Adrenal gland (tissue), 9 donors: ENCODE measurements at regions not wholly inside any gene's neighbourhood (a gene's known extent, or its start where the extent isn't known, plus 50 kb on each side); places are given as distances from the start of the nearest gene placed in this dataset.

Source experiments
- DNase-seq, 7 donors: peaks; one replicate each; pipeline ENCODE4 v3.0.0-alpha.2; 2019 to 2020
- H3K27ac ChIP-seq, 5 donors: fragments of 200-600 bp; sonication (generic) in 4 of 5; 1 replicate in 3 of 5; 2 replicates in 2 of 5; pipeline versions ENCODE4 v1.5.1 to v1.8.0; 2016 to 2020; ENCODE audit warnings: mild to moderate bottlenecking in 1 of 5
- H3K27me3 ChIP-seq: fragments of 200-600 bp; 2 replicates; pipeline ENCODE4 v1.8.0; 2021
- H3K36me3 ChIP-seq, 2 donors: fragments of 200-600 bp; replicated peaks in 1 of 2; 1 replicate in 1 of 2; 2 replicates in 1 of 2; pipeline versions ENCODE4 v1.5.1 to v1.8.0; 2018 to 2022
- H3K4me1 ChIP-seq, 2 donors: fragments of 200-600 bp; replicated peaks in 1 of 2; 1 replicate in 1 of 2; 2 replicates in 1 of 2; pipeline versions ENCODE4 v1.5.1 to v1.8.0; 2018 to 2021
- H3K4me3 ChIP-seq, 4 donors: fragments of 200-600 bp; sonication (generic) in 3 of 4; one replicate each; pipeline ENCODE4 v1.5.1; 2016 to 2018
- H3K9me3 ChIP-seq, 3 donors: fragments of 200-600 bp; sonication (generic) in 1 of 3; replicated peaks in 1 of 3; 1 replicate in 2 of 3; 2 replicates in 1 of 3; pipeline versions ENCODE4 v1.5.1 to v1.8.0; 2016 to 2021
- POLR2A ChIP-seq, 2 donors: fragments of 450-650 bp; IDR thresholded peaks; one replicate each; pipeline ENCODE4 v1.6.1; 2017; ENCODE audit warnings: antibody characterized with exemption in 2 of 2, mild to moderate bottlenecking in 2 of 2, moderate library complexity in 1 of 2
- WGBS, 4 donors: extraction: QIAGEN DNeasy Blood & Tissue Kit in 2 of 4; methylation state at CpG; one replicate each; pipeline versions ENCODE4 v1.1.5 to v1.1.7; 2013 to 2017; 5-methylcytosine and 5-hydroxymethylcytosine counted together
- intact Hi-C, 2 donors: fragments of 100-400 bp; cut with DNase I; formaldehyde crosslinking; loops; one replicate each; pipeline versions ENCODE4 v1.14.1 to v1.15.0; 2022 to 2023
- TF ChIP-seq, protein P1 (sequence below), 6 experiments: fragments of 450-650 bp in 4 of 6; fragments of 200-600 bp in 2 of 6; sonication (generic) in 1 of 6; IDR thresholded peaks; 1 replicate in 5 of 6; 2 replicates in 1 of 6; pipeline versions ENCODE4 v1.5.1 to v1.8.0; 2016 to 2021; ENCODE audit warnings: antibody characterized with exemption in 6 of 6, mild to moderate bottlenecking in 2 of 6, moderate library complexity in 1 of 6
- donor health status: healthy with polysubstance abuse.
- donor health status: Bipolar disorder and iron deficiency.
- donor health status: DM: yes; HTN: yes; CAD: no.
- donor health status: DM: no; HTN: no; CAD: no.
- donor health status: DM: no; HTN: no; CAD: no.

GRCh38 chr6:118387921-118388701 lies 160.0 kb upstream of the PLN start:
- no peaks in the 10 kb centered on the region for H3K9me3 ChIP-seq
- no peak for TF ChIP-seq POLR2A (IDR thresholded peaks at IDR 0.05)
- TF ChIP-seq, protein P1, sequence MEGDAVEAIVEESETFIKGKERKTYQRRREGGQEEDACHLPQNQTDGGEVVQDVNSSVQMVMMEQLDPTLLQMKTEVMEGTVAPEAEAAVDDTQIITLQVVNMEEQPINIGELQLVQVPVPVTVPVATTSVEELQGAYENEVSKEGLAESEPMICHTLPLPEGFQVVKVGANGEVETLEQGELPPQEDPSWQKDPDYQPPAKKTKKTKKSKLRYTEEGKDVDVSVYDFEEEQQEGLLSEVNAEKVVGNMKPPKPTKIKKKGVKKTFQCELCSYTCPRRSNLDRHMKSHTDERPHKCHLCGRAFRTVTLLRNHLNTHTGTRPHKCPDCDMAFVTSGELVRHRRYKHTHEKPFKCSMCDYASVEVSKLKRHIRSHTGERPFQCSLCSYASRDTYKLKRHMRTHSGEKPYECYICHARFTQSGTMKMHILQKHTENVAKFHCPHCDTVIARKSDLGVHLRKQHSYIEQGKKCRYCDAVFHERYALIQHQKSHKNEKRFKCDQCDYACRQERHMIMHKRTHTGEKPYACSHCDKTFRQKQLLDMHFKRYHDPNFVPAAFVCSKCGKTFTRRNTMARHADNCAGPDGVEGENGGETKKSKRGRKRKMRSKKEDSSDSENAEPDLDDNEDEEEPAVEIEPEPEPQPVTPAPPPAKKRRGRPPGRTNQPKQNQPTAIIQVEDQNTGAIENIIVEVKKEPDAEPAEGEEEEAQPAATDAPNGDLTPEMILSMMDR (IDR thresholded peaks at IDR 0.05) = no peak
- no peaks in the 10 kb centered on the region for H3K36me3 ChIP-seq
- no peak overlapping the region for H3K4me3 ChIP-seq
- peaks cover 0 to 3% of the 10 kb centered on the region in 2 donors for H3K4me1 ChIP-seq
- no peak overlapping the region for H3K27ac ChIP-seq
- WGBS, 4 donors = 32 to 43% (median 35%) methylated on average over 7 of the region's 7 CpGs
- intact Hi-C loops = no loop called here
- peak in 4 of 7 donors; percentile 10 to 35 (median 30) for DNase-seq
- no peaks in the 10 kb centered on the region for H3K27me3 ChIP-seq

DNA sequence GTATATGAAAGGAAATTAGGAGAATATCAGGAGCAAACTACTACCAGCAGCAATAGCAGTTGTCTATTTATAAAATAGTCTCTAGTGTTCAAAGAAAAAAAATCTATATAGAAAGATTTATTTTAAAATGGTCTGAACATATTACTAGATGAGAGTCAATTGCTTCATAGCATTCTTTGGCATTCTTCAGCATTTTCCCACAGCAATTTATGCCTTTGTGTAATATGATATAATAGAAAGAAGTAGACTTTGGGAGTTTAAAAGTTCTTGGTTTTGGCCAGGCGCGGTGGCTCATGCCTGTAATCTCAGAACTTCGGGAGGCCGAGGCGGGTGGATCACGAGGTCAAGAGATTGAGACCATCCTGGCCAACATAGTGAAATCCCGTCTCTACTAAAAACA lies 157.0 kb upstream of the PLN start:
- H3K36me3 ChIP-seq = no peaks in the 10 kb centered on the region
- 95 to 98% (median 97%) methylated on average over 7 of the region's 7 CpGs for WGBS, 4 donors
- H3K27me3 ChIP-seq = no peaks in the 10 kb centered on the region
- peaks cover 0 to 3% of the 10 kb centered on the region in 2 donors for H3K4me1 ChIP-seq
- intact Hi-C loops = no loop called here
- no peaks in the 10 kb centered on the region for H3K9me3 ChIP-seq
- H3K4me3 ChIP-seq = no peak overlapping the region
- DNase-seq = no peak
- no peak overlapping the region for H3K27ac ChIP-seq
- no peak for TF ChIP-seq POLR2A (IDR thresholded peaks at IDR 0.05)
- TF ChIP-seq, protein P1 (IDR thresholded peaks at IDR 0.05) = no peak

- H3K4me3 ChIP-seq = no peak overlapping the region
- no peak overlapping the region for H3K27ac ChIP-seq
- no peak for TF ChIP-seq POLR2A (IDR thresholded peaks at IDR 0.05)
- TF ChIP-seq, protein P1 (IDR thresholded peaks at IDR 0.05) = no peak
- H3K36me3 ChIP-seq = no peaks in the 10 kb centered on the region
- no peaks in the 10 kb centered on the region for H3K4me1 ChIP-seq
- 79 to 86% (median 79%) methylated on average over 2 of the region's 2 CpGs for WGBS, 4 donors
- DNase-seq = no peak
- no peaks in the 10 kb centered on the region for H3K27me3 ChIP-seq
- intact Hi-C loops = no loop called here
- H3K9me3 ChIP-seq = no peaks in the 10 kb centered on the region
Observed at GRCh38 chr6:118394106-118394505, 154.0 kb upstream of the PLN start.

DNA sequence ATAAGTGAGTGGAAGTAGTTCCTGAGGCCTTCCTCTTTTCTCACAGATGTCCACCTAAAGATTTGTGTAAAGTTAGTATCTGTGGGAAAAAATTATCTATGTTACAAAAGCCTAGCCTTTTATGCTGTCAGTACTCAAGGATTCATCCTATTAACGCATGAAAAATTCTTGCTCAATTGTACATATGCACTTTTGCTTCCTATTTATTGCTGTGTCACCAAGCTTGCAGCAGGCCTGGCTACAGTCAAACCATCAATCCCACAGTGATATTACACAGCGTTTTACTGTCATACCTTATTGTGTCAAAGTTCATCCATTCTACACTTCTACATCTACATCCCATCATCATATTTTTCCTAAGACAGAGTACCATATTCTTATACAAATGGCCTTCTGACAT lies 151.1 kb upstream of the PLN start:
- DNase-seq = no peak
- intact Hi-C loops = no loop called here
- Histone ChIP-seq H3K4me3 (no peak overlapping the region), H3K27me3 (no peaks in the 10 kb centered on the region), H3K4me1 (no peaks in the 10 kb centered on the region), H3K27ac (no peak overlapping the region), H3K9me3 (no peaks in the 10 kb centered on the region), H3K36me3 (no peaks in the 10 kb centered on the region)
- TF ChIP-seq, protein P1 (IDR thresholded peaks at IDR 0.05) = no peak
- TF ChIP-seq POLR2A (IDR thresholded peaks at IDR 0.05) = no peak
- WGBS, 4 donors = 88 to 97% (median 94%) methylated on average over 2 of the region's 2 CpGs
